GM18858 (cell line): ENCODE measurements at regions not wholly inside any gene's neighbourhood (a gene's known extent, or its start where the extent isn't known, plus 50 kb on each side); places are given as distances from the start of the nearest gene placed in this dataset.

Experiments
- ATAC-seq: cut with Tn5 transposase; IDR thresholded peaks from one replicate; pipeline ENCODE4 v1.9.1; 2021; ENCODE audit not compliant: unreplicated experiment

DNA sequence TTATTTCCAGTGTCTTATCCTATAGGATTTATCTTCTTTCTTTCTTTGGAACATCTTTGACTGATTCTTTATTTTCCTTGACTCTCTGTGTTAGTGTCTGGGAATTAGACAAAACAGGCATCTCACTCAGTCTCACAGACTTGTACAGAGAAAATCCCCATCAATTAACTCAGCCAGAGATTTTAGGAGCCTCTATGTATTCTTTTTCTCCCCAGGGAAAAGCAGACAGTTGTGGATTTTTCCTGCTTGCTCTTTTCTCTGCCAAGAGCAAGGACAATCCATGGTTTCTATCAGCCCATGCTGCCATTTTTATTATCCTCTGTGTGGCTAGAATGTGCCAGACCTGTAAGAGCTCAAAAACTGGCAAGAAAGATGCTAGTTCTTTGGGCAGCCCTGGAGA is 595.1 kb downstream of the SNAPC1 start:
- no peak for ATAC-seq

- no peak for ATAC-seq
These were observed 601.9 kb downstream of the SNAPC1 start for GRCh38 chr14:62364161-62364560.

DNA sequence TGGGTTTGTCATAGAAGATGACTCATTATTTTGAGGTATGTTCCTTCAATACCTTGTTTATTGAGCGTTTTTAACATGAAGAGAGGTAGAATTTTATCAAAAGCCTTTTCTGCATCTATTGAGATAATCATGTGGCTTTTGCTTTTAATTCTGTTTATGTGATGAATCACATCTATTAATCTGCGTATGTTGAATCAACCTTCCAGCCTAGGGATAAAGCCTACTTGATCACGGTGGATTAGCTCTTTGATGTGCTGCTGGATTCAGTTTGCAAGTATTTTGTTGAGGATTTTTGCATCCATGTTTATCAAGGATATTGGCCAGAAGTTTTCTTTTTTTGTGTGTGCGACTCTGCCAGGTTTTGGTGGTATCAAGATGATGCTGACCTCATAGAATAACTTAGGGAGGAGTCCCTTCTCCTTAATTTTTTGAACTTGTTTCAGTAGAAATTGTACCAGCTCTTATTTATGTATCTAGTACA is 602.6 kb downstream of the SNAPC1 start:
- no peak for ATAC-seq

GRCh38 chr14:62369919-62370560 is 607.8 kb downstream of the SNAPC1 start:
- ATAC-seq, result no peak

DNA sequence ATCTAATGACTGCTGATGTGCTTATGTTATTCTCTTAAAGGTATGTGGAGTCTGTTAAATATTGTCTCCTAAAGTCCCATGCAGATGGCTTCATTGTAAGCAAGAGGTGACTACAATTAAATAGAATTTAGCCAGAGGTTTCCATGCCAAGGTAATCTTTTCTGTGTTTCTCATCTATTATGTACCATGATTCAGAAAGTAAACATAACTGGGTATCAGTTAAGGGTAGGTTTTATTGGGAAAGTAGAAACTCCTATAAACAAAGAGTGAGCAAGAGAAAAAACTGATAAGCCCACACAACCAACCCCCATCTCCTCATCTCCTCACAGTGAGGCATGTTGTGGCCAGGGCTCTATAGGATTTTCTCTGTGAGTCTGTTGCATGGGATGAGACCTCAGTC is 611.7 kb downstream of the SNAPC1 start:
- no peak for ATAC-seq

DNA sequence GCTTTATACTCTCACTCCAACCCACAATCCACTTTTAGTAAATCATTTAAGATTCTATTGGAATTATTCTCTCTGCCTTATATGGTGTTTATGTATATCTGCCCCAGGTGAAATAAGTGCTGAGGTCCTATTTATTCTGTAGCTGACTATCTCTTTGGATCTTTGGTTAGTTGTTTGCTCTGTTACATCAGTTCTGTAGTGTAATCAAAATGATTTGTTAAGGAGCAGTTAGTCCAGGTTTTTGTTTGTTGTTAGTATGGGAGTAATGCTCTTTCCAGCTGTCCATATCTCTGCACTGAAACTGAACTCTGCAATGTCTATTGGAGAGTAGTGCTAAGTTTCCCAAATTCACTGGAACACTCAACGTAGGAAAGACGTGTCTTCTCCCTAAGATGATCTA is 615.8 kb downstream of the SNAPC1 start:
- ATAC-seq, result no peak

- ATAC-seq, result no peak
These were observed 619.3 kb downstream of the SNAPC1 start for GRCh38 chr14:62381311-62382070.

GRCh38 chr14:62409169-62409568 is 636.1 kb downstream of the KCNH5 start:
- no peak for ATAC-seq

GRCh38 chr14:62409626-62410300 is 635.5 kb downstream of the KCNH5 start:
- ATAC-seq, result no peak

GRCh38 chr14:62420847-62421246 is 624.4 kb downstream of the KCNH5 start:
- no peak for ATAC-seq

GRCh38 chr14:62428429-62429203 is 616.6 kb downstream of the KCNH5 start:
- ATAC-seq, result no peak

DNA sequence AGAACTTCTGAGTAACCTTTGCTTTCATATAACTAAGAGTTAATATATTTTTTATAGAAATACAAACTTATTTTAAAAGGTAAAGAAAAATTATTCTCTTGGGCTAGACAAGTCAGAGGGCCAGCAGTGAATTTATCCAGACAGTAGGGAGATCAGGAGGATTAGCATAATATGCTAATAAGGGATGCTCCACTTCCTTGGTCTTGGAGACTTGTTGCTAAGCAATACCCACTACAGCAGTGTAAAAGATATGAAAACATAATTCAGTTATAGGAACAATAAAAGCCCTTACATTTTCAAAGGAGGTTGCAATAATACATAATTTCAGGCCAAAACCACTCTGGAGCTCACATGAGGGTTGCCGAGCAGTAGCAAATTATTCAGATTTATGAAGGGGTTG is 615.6 kb downstream of the KCNH5 start:
- no peak for ATAC-seq

DNA sequence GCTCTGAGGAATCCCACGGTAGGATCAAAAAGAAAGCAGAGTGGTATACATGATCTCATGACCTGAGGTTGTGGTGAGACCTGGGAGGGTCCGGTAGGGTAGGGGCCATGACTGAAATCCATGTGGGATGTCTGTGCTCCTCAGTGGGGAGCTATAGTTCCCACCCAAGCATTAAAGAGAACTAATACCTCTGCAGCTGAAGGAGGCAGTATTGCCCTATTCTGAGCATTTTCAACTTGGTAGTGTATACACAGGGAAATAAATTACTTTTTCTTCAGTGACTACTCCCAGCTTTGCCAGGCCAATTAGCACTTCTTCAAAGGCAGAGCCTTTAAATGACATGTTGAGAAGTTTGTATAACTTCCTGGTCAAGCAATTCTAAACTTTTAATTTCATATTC is 613.8 kb downstream of the KCNH5 start:
- ATAC-seq, result no peak

DNA sequence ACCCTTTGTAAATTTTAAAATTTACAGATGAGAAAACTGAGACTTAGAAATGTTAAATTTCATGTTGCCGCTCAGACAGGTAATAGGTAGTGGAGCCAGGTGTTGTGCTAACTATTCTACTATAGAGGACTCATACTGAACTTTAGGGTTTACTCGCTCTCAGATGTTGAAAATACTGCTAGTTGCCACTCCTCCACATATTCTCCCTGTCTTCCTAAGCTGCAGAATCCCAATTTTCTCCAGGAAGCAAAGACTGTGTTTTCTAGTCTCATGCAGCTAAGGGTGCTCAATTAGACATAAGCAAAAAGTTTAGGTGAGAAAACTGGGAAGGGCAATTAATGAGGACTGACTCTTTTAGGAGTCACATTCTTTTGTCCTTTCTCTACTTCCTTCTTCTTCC is 612.3 kb downstream of the KCNH5 start:
- no peak for ATAC-seq

- ATAC-seq, result no peak
These were observed 609.0 kb downstream of the KCNH5 start for GRCh38 chr14:62436261-62436660.

DNA sequence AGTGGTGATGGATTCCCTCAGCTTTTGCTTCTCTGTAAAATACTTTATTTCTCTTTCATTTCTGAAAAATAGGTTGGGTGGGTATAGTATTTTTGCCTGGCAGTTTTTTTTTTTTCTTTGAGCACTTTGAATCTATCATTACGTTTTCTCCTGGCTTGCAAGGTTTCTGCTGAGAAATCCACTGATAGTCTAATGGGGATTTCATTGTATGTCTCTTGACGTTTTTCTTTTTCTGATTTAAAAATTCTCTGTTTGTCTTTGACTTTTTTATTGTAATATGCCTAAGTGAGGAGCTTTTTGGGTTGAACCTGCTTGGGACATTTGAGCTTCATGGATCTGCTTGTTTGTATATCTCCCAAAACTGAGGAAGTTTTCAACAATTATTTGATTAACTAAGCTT is 606.0 kb downstream of the KCNH5 start:
- ATAC-seq, result no peak

GRCh38 chr14:62443796-62444195 is 601.5 kb downstream of the KCNH5 start:
- no peak for ATAC-seq

DNA sequence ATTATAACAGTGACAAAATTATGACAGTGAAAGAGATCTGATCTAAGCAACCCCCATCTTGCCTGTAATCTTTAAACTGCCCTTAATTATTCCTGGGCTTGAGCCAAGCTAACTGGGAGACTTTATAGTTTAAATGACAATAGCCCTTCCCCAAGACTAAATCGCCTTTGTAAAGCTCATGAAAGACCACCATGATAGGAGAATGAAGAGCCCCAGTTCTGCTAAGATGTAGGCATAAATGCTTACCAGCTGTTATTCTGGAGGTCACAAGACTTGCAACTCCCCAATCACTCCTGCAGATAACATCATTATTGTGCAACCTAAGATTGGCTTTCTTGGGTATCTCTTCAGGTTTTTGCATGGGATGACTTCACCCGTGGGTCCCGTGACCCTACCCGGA is 599.7 kb downstream of the KCNH5 start:
- no peak for ATAC-seq

DNA sequence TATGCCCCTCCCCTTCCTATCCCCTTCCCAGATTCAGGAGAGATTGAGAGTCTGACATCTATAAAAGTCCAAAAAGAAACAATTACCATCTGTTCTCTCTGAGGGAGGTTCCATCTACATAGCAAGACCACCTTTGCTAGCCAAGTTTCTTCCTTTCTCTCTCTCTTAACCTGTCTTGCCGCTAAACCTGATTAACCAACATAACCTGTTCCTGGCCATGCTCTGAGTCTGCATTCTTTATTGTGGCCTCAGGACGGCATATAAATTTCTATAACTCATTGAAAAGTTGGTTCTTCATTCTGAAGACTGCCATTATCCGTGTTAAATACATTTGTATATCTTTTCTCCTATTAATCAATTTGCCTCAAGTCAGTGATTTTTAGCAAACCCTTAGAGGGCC is 594.0 kb downstream of the KCNH5 start:
- ATAC-seq, result no peak

GRCh38 chr14:62453226-62453625 is 592.0 kb downstream of the KCNH5 start:
- no peak for ATAC-seq

DNA sequence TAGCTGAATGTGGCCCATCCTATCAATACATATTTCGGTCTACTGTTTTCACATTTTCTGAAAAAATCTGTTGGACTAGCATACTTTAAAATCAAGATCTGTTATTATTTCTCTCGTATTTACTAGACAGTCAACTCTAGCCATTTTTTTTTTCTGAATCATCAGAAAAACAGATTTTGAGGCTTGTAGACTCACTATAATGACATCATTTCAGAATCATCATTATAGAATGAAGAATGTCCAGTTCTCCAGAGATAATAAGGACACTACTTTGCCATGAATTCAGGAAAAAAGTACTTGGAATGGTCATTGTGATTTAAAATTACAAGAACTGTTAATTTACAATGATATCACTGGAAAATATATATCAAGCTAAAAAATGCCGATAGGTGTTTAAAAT is 589.8 kb downstream of the KCNH5 start:
- no peak for ATAC-seq
